ENCODE measurements at regions not wholly inside any gene's neighbourhood (a gene's known extent, or its start where the extent isn't known, plus 50 kb on each side); places are given as distances from the start of the nearest gene placed in this dataset.

- H3K27me3 Mint-ChIP-seq (ENCODE audit: insufficient read depth, low read depth), result peaks cover 8% of the 10 kb centered on the region
- TF ChIP-seq EZH2phosphoT487 (IDR thresholded peaks at IDR 0.05), result no peak
- TF ChIP-seq EZH2 (IDR thresholded peaks at IDR 0.05), result no peak
- TF ChIP-seq CTCF (IDR thresholded peaks at IDR 0.05), result no peak
- Histone ChIP-seq H3K4me3 (no peak overlapping the region), H3K79me2 (ENCODE audit: low read depth) (no peaks in the 10 kb centered on the region), H3K36me3 (no peaks in the 10 kb centered on the region), H3K9me3 (ENCODE audit: low read depth) (no peaks in the 10 kb centered on the region), H3K4me2 (no peak overlapping the region), H3K9ac (no peak overlapping the region), H2AFZ (replicated peaks) (peak overlapping the region; percentile 68), H3F3A (ENCODE audit: low read depth) (no peaks in the 10 kb centered on the region), H3K27me3 (no peaks in the 10 kb centered on the region), H3K27ac (no peak overlapping the region), H4K20me1 (ENCODE audit: low read depth) (no peaks in the 10 kb centered on the region), H3K4me1 (peaks cover 19% of the 10 kb centered on the region)
- H3K36me3 Mint-ChIP-seq, result peaks cover 2% of the 10 kb centered on the region
- peaks cover 33% of the 10 kb centered on the region for H3K4me1 Mint-ChIP-seq
- peaks cover 9% of the 10 kb centered on the region for H3K9me3 Mint-ChIP-seq
- H3K27ac Mint-ChIP-seq, result no peak overlapping the region
- no peak for DNase-seq (ENCODE audit: low spot score)
- no peak overlapping the region for H3K4me3 Mint-ChIP-seq
Measured at GRCh38 chr3:31444220-31445142, 88.2 kb upstream of the STT3B start.

- Mint-ChIP-seq H3K9me3 (peaks cover 11% of the 10 kb centered on the region), H3K4me1 (peaks cover 22% of the 10 kb centered on the region), H3K36me3 (peaks cover 2% of the 10 kb centered on the region), H3K4me3 (no peak overlapping the region), H3K27ac (no peak overlapping the region), H3K27me3 (ENCODE audit: insufficient read depth, low read depth) (peaks cover 8% of the 10 kb centered on the region)
- Histone ChIP-seq H3K27ac (no peak overlapping the region), H3F3A (ENCODE audit: low read depth) (no peaks in the 10 kb centered on the region), H4K20me1 (ENCODE audit: low read depth) (no peaks in the 10 kb centered on the region), H3K4me3 (no peak overlapping the region), H2AFZ (replicated peaks) (no peak overlapping the region), H3K4me2 (no peak overlapping the region), H3K4me1 (peaks cover 8% of the 10 kb centered on the region), H3K79me2 (ENCODE audit: low read depth) (no peaks in the 10 kb centered on the region), H3K36me3 (no peaks in the 10 kb centered on the region), H3K27me3 (no peaks in the 10 kb centered on the region), H3K9me3 (ENCODE audit: low read depth) (no peaks in the 10 kb centered on the region), H3K9ac (no peak overlapping the region)
- TF ChIP-seq CTCF (IDR thresholded peaks at IDR 0.05), result no peak
- no peak for TF ChIP-seq EZH2phosphoT487 (IDR thresholded peaks at IDR 0.05)
- TF ChIP-seq EZH2 (IDR thresholded peaks at IDR 0.05), result no peak
- no peak for DNase-seq (ENCODE audit: low spot score)
Measured at GRCh38 chr3:31445701-31446100, 87.0 kb upstream of the STT3B start.

- Histone ChIP-seq H3K4me1 (peaks cover 3% of the 10 kb centered on the region), H3K9me3 (ENCODE audit: low read depth) (no peaks in the 10 kb centered on the region), H3K79me2 (ENCODE audit: low read depth) (no peaks in the 10 kb centered on the region), H3K4me3 (no peak overlapping the region), H3K27me3 (no peaks in the 10 kb centered on the region), H3K4me2 (no peak overlapping the region), H4K20me1 (ENCODE audit: low read depth) (no peaks in the 10 kb centered on the region), H3F3A (ENCODE audit: low read depth) (no peaks in the 10 kb centered on the region), H3K9ac (no peak overlapping the region), H3K36me3 (no peaks in the 10 kb centered on the region), H3K27ac (no peak overlapping the region), H2AFZ (replicated peaks) (no peak overlapping the region)
- H3K9me3 Mint-ChIP-seq, result peaks cover 22% of the 10 kb centered on the region
- peaks cover 14% of the 10 kb centered on the region for H3K4me1 Mint-ChIP-seq
- TF ChIP-seq CTCF (IDR thresholded peaks at IDR 0.05) (peak; percentile 54), EZH2 (IDR thresholded peaks at IDR 0.05) (no peak), EZH2phosphoT487 (IDR thresholded peaks at IDR 0.05) (no peak)
- peak; percentile 48 for DNase-seq (ENCODE audit: low spot score)
- H3K4me3 Mint-ChIP-seq, result no peak overlapping the region
- H3K27me3 Mint-ChIP-seq (ENCODE audit: insufficient read depth, low read depth), result peaks cover 8% of the 10 kb centered on the region
- no peak overlapping the region for H3K27ac Mint-ChIP-seq
- H3K36me3 Mint-ChIP-seq, result peaks cover 5% of the 10 kb centered on the region
Measured at GRCh38 chr3:31448035-31448881, 84.5 kb upstream of the STT3B start.

All from neural progenitor cell (in vitro differentiated cells).